Memory B cell (primary cell): ENCODE measurements at regions not wholly inside any gene's neighbourhood (a gene's known extent, or its start where the extent isn't known, plus 50 kb on each side); places are given as distances from the start of the nearest gene placed in this dataset.
"Not testable (repeated sequence)": the region's sequence is repeated elsewhere in the genome, so short reads cannot be mapped to it uniquely, and the experiment has no call there.

Source experiments
- ATAC-seq: fragments of 150-1000 bp; cut with Tn5 transposase; 2 replicates; pipeline ENCODE4 v1.10.0; 2021; ENCODE audit warnings: low read depth, mild to moderate bottlenecking, moderate library complexity
- DNase-seq, 2 donors: peaks; one replicate each; pipeline ENCODE4 v3.0.0; 2022; ENCODE audit warnings: low spot score in 2 of 2
- H3K27ac Mint-ChIP-seq: one replicate; pipeline ENCODE4 v1.8.0; 2022; ENCODE audit warnings: mild to moderate bottlenecking, moderate library complexity, mixed read lengths
- H3K27me3 Mint-ChIP-seq: one replicate; pipeline ENCODE4 v1.8.0; 2022; ENCODE audit warnings: mixed read lengths
- H3K36me3 Mint-ChIP-seq: one replicate; pipeline ENCODE4 v1.8.0; 2022; ENCODE audit warnings: mild to moderate bottlenecking, mixed read lengths
- H3K4me1 Mint-ChIP-seq: one replicate; pipeline ENCODE4 v1.8.0; 2022; ENCODE audit warnings: mixed read lengths
- H3K4me3 Mint-ChIP-seq: one replicate; pipeline ENCODE4 v1.8.0; 2022; ENCODE audit warnings: mild to moderate bottlenecking, moderate library complexity, mixed read lengths
- H3K9me3 Mint-ChIP-seq: one replicate; pipeline ENCODE4 v1.8.0; 2022; ENCODE audit warnings: mixed read lengths

DNA sequence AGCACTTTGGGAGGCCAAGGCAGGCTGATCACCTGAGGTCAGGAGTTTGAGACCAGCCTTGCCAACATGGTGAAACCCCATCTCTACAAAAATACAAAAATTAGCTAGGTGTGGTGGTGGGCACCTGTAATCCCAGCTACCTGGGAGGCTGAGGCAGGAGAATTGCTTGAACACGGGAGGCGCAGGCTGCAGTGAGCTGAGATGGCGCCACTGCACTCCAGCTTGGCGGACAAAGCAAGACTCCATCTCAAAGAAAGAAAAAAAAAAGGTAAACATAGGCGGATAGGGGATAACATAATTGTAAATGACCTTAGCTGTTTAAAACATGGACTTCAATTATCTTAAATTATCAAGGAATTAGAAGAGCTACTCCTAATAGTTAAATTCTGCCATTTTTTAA lies 189.3 kb upstream of the ZNF184 start:
- not testable (repeated sequence) for H3K4me1 Mint-ChIP-seq, H3K4me3 Mint-ChIP-seq, H3K27me3 Mint-ChIP-seq, H3K27ac Mint-ChIP-seq, DNase-seq, H3K36me3 Mint-ChIP-seq, ATAC-seq, H3K9me3 Mint-ChIP-seq

DNA sequence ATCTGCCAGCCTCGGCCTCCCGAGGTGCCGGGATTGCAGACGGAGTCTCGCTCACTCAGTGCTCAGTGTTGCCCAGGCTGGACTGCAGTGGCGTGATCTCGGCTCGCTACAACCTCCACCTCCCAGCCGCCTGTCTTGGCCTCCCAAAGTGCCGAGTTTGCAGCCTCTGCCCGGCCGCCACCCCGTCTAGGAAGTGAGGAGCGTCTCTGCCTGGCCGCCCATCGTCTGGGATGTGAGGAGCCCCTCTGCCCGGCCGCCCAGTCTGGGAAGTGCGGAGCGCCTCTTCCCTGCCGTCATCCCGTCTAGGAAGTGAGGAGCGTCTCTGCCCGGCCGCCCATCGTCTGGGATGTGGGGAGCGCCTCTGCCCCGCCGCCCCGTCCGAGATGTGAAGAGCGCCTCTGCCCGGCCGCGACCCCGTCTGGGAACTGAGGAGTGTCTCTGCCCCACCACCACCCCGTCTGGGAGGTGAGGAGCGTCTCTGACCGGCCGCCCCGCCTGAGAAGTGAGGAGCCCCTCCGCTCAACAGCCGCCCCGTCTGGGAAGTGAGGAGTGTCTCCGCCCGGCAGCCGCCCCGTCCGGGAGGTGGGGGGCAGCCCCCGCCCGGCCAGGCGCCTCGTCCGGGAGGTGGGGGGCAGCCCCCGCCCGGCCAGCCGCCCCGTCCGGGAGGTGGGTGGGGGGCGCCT lies 180.4 kb upstream of the ZNF184 start:
- H3K27me3 Mint-ChIP-seq: peaks cover 19% of the 10 kb centered on the region
- H3K27ac Mint-ChIP-seq, H3K36me3 Mint-ChIP-seq, H3K4me1 Mint-ChIP-seq, H3K4me3 Mint-ChIP-seq, H3K9me3 Mint-ChIP-seq, DNase-seq, ATAC-seq: not testable (repeated sequence)

DNA sequence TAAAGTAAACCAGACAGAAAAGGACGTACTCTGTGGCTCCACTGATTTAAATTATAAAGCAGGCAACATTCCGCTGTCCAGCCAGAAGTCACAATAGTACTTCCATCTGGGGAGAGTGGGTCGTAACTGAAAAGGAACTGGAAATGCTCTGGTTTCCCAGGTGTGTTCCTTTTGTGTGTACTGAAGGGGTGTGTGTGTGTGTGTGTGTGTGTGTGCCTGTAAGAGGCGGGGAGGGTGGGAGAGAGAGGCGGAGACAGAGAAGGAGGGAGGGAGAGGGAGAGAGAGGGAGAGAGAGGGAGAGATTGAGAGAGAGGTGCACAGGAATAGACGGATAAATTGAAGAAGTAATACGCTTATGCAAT lies 178.4 kb upstream of the ZNF184 start:
- ATAC-seq (no peak), DNase-seq (no peak)
- Mint-ChIP-seq H3K27me3 (peaks cover 20% of the 10 kb centered on the region), H3K4me3 (no peak overlapping the region), H3K27ac (no peak overlapping the region), H3K36me3 (peaks cover 2% of the 10 kb centered on the region), H3K4me1 (no peaks in the 10 kb centered on the region), H3K9me3 (peaks cover 2% of the 10 kb centered on the region)

DNA sequence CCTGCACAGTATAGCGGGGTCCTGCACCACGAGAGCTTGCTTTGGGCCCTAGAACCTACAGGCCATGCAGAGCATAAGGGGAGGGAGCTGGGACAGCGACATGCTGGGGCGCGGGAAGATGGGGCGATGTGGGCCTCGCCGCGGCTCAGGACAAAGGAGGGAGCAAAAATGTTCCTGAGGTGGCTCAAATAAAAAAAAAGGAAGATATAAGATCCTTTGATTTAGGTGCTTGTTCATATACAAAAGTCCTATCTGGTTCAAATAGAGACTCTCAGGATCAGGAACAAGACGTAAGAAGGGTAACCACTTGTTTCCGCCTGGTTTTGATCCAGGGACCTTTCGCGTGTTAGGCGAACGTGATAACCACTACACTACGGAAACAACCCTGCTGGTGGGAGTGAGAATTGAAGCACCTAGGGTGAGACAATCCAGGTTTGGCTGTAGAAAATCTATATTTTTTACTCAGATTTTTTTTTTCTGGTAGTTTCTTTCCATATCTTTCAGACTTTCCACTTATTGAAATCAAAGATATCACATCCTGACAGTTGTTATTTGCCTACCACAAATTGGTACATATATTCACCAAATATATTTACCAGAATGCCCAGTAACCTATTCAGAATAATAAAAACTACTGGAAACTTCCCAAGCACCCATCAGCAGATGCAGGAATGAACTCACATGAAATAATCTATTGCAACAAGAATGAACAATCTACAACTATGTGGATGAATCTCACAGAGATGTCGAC lies 177.9 kb upstream of the ZNF184 start:
- ATAC-seq (no peak), DNase-seq (no peak)
- Mint-ChIP-seq H3K27ac (no peak overlapping the region), H3K36me3 (peaks cover 2% of the 10 kb centered on the region), H3K27me3 (peaks cover 20% of the 10 kb centered on the region), H3K4me1 (no peaks in the 10 kb centered on the region), H3K9me3 (peaks cover 2% of the 10 kb centered on the region), H3K4me3 (no peak overlapping the region)

DNA sequence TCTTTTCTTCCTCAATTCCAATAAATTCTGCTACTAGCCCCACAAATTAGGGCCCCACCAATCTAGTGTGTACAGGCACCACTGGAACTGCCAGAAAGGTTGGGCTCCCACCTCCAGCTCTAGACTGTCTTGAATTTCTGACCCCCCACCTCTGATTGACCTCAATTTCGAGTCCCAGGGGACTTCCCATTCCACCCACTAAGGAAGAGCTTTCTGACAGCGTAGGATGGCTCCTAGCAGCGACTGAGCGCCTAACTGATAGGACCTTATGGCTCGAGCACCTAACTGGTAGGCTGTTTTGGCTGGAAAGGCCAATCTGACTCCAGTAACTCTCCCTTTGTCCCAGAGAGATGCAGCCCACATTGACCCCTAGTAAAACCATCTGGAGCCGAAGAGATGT lies 171.6 kb upstream of the ZNF184 start:
- H3K36me3 Mint-ChIP-seq: no peaks in the 10 kb centered on the region
- no peak overlapping the region for H3K27ac Mint-ChIP-seq
- DNase-seq: no peak

DNA sequence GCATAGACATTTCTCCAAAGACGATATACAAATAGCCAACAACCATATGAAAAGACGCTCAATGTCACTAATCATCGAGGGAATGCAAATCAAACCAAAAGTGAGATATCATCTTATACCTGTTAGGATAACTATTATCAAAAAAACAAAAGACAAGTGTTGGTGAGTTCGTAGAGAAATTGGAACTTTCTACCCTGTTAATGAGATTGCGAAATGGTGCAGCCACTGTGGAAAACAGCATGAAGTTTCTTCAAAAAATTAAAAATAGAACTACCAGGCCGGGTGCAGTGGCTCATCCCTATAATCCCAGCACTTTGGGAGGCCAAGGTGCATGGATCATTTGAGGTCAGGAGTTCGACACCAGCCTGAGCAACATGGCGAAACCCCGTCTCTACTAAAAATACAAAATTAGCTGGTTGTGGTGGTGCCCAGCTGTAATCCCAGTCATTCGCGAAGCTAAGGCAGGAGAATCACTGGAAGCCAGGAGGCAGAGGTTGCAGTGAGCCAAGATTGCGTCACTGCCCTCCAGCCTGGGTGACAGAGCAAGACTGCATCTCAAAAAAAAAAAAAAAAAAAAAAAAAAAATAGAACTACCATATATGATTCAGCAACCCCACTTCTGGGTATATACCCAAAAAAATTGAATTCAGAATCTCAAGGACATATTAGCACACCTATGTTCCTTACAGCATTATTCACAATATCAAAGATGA lies 170.0 kb upstream of the ZNF184 start:
- Mint-ChIP-seq H3K4me1 (no peaks in the 10 kb centered on the region), H3K27me3 (peaks cover 9% of the 10 kb centered on the region), H3K9me3 (peaks cover 5% of the 10 kb centered on the region), H3K4me3 (no peak overlapping the region), H3K36me3 (no peaks in the 10 kb centered on the region), H3K27ac (no peak overlapping the region)
- no peak for DNase-seq
- no peak for ATAC-seq

More for the DNA sequence above, 171.6 kb upstream of the ZNF184 start:
- H3K4me3 Mint-ChIP-seq: no peak overlapping the region
- no peak for ATAC-seq
- H3K27me3 Mint-ChIP-seq: peaks cover 12% of the 10 kb centered on the region
- H3K9me3 Mint-ChIP-seq: peaks cover 5% of the 10 kb centered on the region
- no peaks in the 10 kb centered on the region for H3K4me1 Mint-ChIP-seq

DNA sequence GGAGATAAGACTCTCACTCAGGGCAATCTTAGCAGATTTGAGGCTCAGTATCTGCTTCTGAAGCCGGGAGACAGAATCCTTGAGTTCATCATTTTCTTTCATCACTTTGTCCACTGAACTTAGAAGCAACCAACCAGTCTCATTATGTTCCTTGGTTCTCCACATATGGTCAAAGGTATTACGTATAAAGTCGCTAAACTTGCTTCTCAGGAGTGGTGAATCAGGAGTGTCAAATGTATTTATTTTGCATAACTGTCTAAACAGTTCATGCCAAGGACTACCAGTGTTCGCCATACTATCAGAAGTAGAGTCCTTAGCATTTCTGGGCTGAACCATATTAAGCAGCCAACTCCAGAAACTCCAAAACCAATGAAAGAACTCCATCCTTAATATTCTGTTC lies 163.0 kb upstream of the ZNF184 start:
- not testable (repeated sequence) for H3K4me1 Mint-ChIP-seq, DNase-seq, H3K9me3 Mint-ChIP-seq, ATAC-seq, H3K4me3 Mint-ChIP-seq, H3K27ac Mint-ChIP-seq, H3K36me3 Mint-ChIP-seq
- H3K27me3 Mint-ChIP-seq: peaks cover 30% of the 10 kb centered on the region

DNA sequence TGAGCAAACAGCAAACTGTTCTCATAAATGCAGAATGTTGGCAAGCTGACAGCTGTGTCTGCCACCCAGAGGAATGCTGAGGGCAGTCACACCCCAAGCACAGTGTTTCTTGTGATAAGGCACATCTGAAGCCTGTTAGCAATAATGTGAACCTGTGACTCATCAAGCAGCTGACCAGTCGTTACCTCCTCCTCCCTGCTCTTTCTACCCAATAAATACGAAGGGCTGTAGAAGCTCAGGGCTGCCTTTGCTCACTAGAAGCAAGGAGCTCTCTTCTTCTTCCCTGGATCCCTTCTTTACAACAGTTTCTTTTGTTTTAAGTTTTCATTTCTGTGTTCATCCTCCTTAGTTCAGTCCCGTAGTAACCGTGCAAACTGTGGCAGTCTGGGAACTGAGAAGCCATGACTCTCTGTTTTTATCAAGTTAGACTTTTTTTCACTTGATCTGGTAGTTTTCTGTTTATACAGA lies 160.3 kb upstream of the ZNF184 start:
- H3K27me3 Mint-ChIP-seq: peaks cover 30% of the 10 kb centered on the region
- H3K9me3 Mint-ChIP-seq, H3K36me3 Mint-ChIP-seq, H3K27ac Mint-ChIP-seq, DNase-seq, ATAC-seq, H3K4me3 Mint-ChIP-seq, H3K4me1 Mint-ChIP-seq: not testable (repeated sequence)

DNA sequence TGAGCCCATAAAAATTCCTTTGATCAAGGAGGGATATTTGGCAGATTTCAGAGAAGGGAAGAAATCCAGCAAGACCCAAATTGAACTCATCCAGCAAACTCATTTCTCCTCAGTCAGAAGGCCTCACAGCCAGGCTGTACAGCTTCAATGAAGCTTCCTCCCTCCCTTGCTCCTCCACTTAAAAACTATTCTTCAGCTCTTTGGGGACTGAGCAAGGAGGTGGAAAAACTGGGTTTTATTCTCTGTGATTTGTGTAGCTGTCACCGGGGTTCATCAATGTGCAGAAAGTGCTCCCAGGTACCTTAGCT lies 158.7 kb upstream of the ZNF184 start:
- Mint-ChIP-seq H3K4me3 (no peak overlapping the region), H3K27ac (no peak overlapping the region), H3K36me3 (no peaks in the 10 kb centered on the region), H3K27me3 (peaks cover 26% of the 10 kb centered on the region), H3K4me1 (no peaks in the 10 kb centered on the region), H3K9me3 (peaks cover 3% of the 10 kb centered on the region)
- no peak for ATAC-seq
- no peak for DNase-seq

DNA sequence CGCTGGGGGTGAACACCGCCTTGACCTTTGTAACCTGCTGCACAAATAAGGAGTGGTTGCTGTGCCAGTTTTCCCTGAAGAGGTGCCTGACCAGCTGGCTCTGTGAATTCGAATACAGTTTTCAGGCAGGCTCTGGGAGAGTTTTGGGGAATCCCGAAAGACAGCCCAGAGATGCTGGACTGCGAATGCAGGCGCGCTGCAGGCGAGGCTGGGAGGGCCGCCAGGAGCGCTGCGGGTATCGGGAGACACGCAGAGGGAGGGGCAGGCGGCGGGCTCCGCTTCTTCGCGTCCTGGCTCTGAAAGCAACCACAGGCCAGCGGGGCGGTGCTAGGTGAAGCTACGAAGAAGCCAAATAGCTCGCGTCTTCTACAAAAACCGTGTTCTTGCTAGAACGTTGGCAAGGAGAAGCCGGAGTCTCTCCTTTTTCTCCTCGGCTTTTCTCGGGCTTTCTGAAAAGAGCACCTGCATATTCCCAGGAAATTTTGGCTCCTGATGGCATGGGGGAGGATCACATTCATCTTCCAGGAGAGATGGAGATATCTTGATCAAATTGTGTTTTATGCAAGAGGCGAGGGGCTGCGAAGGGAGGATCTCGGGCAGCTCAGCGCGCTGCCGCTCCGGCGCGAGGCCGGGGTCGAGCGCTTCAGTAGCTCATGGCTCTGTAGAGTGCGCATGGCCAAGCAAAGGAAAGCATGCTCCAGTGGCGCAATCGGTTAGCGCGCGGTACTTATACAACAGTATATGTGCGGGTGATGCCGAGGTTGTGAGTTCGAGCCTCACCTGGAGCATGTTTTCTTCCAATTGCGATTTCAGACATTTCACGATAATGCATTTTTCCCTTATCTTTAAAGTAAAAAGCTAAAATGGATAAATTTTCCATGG lies 158.1 kb upstream of the ZNF184 start:
- DNase-seq: no peak
- Mint-ChIP-seq H3K27me3 (peaks cover 23% of the 10 kb centered on the region), H3K4me3 (peak overlapping the region; percentile 14), H3K27ac (no peak overlapping the region), H3K4me1 (no peaks in the 10 kb centered on the region), H3K9me3 (peaks cover 3% of the 10 kb centered on the region), H3K36me3 (no peaks in the 10 kb centered on the region)
- no peak for ATAC-seq

DNA sequence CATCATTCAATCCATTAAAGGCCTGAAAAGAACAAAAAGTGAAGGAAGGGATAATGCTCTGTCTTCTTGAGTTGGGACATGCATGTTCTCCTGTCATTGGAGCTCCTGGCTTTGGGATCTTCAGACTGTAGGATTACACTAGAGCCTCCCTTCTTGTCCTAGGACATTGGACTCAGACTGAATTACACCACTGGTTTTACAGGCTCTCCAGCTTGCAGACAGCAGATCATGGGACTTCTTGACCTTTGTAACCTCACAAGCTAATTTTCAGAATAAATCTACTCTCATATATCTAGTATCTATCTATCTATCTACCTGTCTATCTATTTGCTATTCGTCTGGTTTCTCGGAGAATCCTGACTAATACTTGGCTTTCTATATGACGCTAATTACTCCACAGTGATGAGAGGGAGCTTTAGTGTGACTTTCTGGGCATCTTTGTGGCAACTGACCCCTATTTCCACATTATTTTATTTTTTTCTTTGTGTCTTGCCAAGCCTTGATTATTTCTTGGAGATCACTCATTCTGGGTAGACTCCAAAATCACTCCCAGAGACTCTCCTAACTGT lies 151.9 kb upstream of the ZNF184 start:
- DNase-seq (no peak), ATAC-seq (no peak)
- no peaks in the 10 kb centered on the region for H3K36me3 Mint-ChIP-seq
- H3K27ac Mint-ChIP-seq: no peak overlapping the region
- no peak overlapping the region for H3K4me3 Mint-ChIP-seq
- H3K9me3 Mint-ChIP-seq: no peaks in the 10 kb centered on the region
- no peaks in the 10 kb centered on the region for H3K4me1 Mint-ChIP-seq
- peaks cover 21% of the 10 kb centered on the region for H3K27me3 Mint-ChIP-seq

DNA sequence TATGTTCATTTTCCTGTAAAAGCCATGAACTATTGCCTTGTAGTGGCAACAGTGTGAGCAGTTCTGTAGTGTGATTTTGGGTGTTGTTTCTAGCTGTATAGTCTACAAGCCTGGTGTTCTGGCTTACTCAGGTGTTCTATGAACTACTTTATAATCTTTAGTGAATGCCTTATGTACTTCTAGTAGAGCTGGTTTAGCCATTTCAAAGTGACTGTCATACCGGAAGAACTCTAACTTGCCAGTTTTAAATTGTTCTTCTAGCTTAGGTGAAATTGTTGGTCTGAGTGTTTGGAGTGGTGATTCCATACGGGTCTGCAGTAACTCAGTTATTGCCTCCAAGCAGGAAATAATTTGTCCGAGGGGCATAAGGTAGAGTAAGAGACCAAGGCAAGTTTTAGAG lies 150.2 kb upstream of the ZNF184 start:
- Mint-ChIP-seq H3K9me3 (no peaks in the 10 kb centered on the region), H3K36me3 (no peaks in the 10 kb centered on the region), H3K27me3 (peaks cover 21% of the 10 kb centered on the region), H3K27ac (no peak overlapping the region), H3K4me1 (no peaks in the 10 kb centered on the region), H3K4me3 (no peak overlapping the region)
- ATAC-seq (no peak), DNase-seq (no peak)

DNA sequence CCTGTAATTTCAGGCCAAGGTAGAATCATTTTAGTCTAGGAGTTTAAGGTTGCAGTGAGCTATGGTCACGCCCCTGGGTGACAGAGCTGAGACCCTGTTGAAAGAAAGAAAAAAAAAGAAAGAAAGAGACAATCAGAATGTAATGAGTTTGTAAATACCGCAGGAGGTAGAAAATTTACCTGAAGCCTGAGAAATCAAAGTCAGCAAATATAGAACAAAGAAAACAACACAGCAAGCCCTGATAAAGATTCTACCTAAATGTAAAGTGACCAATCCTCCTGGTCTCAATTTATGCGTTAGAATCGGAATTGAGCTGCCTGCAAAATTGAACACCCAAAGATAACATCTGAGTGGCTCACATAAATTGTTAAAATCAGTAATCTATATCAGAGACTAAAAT lies 146.5 kb upstream of the ZNF184 start:
- Mint-ChIP-seq H3K36me3 (no peaks in the 10 kb centered on the region), H3K27me3 (peaks cover 23% of the 10 kb centered on the region), H3K4me1 (peaks cover 4% of the 10 kb centered on the region), H3K27ac (no peak overlapping the region), H3K4me3 (no peak overlapping the region), H3K9me3 (peaks cover 1% of the 10 kb centered on the region)
- no peak for ATAC-seq
- DNase-seq: no peak
